Upper lobe of left lung (tissue), 6 donors: ENCODE measurements at regions not wholly inside any gene's neighbourhood (a gene's known extent, or its start where the extent isn't known, plus 50 kb on each side); places are given as distances from the start of the nearest gene placed in this dataset.

Source experiments
- ATAC-seq, 2 donors: fragments of 200-7000 bp; cut with Tn5 transposase; one replicate each; pipeline ENCODE4 v1.9.1; 2022; ENCODE audit warnings: mild to moderate bottlenecking in 2 of 2, moderate library complexity in 2 of 2; ENCODE audit not compliant: low FRiP score in 2 of 2
- DNase-seq, 2 donors: peaks; one replicate each; pipeline ENCODE4 v3.0.0-alpha.2; 2019 to 2020
- H3K27ac ChIP-seq, 4 donors: fragments of 200-600 bp; sonication (generic); one replicate each; pipeline ENCODE4 v1.5.1; 2016 to 2019
- H3K27me3 ChIP-seq, 4 donors: fragments of 200-600 bp; sonication (generic); one replicate each; pipeline ENCODE4 v1.5.1; 2017 to 2019
- H3K36me3 ChIP-seq, 4 donors: fragments of 200-600 bp; sonication (generic); one replicate each; pipeline ENCODE4 v1.5.1; 2016 to 2019
- H3K4me1 ChIP-seq, 4 donors: fragments of 200-600 bp; sonication (generic); one replicate each; pipeline ENCODE4 v1.5.1; 2018 to 2019
- H3K4me3 ChIP-seq, 4 donors: fragments of 200-600 bp; sonication (generic); one replicate each; pipeline ENCODE4 v1.5.1; 2017 to 2019; ENCODE audit warnings: mild to moderate bottlenecking in 2 of 4, moderate library complexity in 1 of 4
- H3K9me3 ChIP-seq, 4 donors: fragments of 200-600 bp; sonication (generic); one replicate each; pipeline ENCODE4 v1.5.1; 2018 to 2019
- CTCF ChIP-seq, 6 experiments: fragments of 450-650 bp in 4 of 6; fragments of 200-600 bp in 2 of 6; sonication (generic) in 2 of 6; IDR thresholded peaks; one replicate each; pipeline ENCODE4 v1.5.1; 2016 to 2019; ENCODE audit warnings: antibody characterized with exemption in 6 of 6
- EP300 ChIP-seq, 4 donors: sonication (generic); formaldehyde crosslinking; IDR thresholded peaks; one replicate each; pipeline ENCODE4 v1.5.1; 2017; ENCODE audit warnings: antibody characterized with exemption in 4 of 4, control low read depth in 2 of 4
- POLR2A ChIP-seq, 4 donors: fragments of 450-650 bp; IDR thresholded peaks; one replicate each; pipeline ENCODE4 v1.5.1; 2016 to 2017; ENCODE audit warnings: antibody characterized with exemption in 4 of 4, mild to moderate bottlenecking in 2 of 4
- POLR2AphosphoS5 ChIP-seq, 2 donors: sonication (generic); formaldehyde crosslinking; IDR thresholded peaks; one replicate each; pipeline ENCODE4 v1.5.1; 2017; ENCODE audit warnings: antibody characterized with exemption in 2 of 2
- WGBS, 2 donors: methylation state at CpG; one replicate each; pipeline ENCODE4 v1.1.5; 2017 to 2018; 5-methylcytosine and 5-hydroxymethylcytosine counted together
- donor health status: DM: no; HTN: no; CAD: no; lungs with moderate emphysema.
- donor health status: DM: no; HTN: yes; CAD: no; lungs with severe emphysema.

- H3K36me3 ChIP-seq: no peaks in the 10 kb centered on the region
- ATAC-seq (no peak), DNase-seq (no peak)
- H3K4me1 ChIP-seq: no peaks in the 10 kb centered on the region
- no peaks in the 10 kb centered on the region for H3K9me3 ChIP-seq
- no peak overlapping the region for H3K27ac ChIP-seq
- no peak for TF ChIP-seq EP300 (IDR thresholded peaks at IDR 0.05)
- no peak for TF ChIP-seq POLR2AphosphoS5 (IDR thresholded peaks at IDR 0.05)
- TF ChIP-seq CTCF (IDR thresholded peaks at IDR 0.05): no peak
- no peak for TF ChIP-seq POLR2A (IDR thresholded peaks at IDR 0.05)
- H3K27me3 ChIP-seq: no peaks in the 10 kb centered on the region
- no peak overlapping the region for H3K4me3 ChIP-seq
Measured at GRCh38 chr1:78755986-78756385, 106.4 kb downstream of the IFI44 start.

- no peak for DNase-seq
- WGBS, 2 donors: 37 to 38% methylated on average over 4 of the region's 4 CpGs
- H3K4me1 ChIP-seq: no peaks in the 10 kb centered on the region
Measured at GRCh38 chr1:78758506-78758905, 108.9 kb downstream of the IFI44 start.

GRCh38 chr1:78759881-78760280, 110.2 kb downstream of the IFI44 start:
- H3K36me3 ChIP-seq: no peaks in the 10 kb centered on the region
- no peaks in the 10 kb centered on the region for H3K9me3 ChIP-seq
- H3K4me1 ChIP-seq: no peaks in the 10 kb centered on the region
- WGBS, 2 donors: 80 to 84% methylated on average over 3 of the region's 3 CpGs
- H3K4me3 ChIP-seq: no peak overlapping the region
- ATAC-seq (no peak), DNase-seq (no peak)
- TF ChIP-seq POLR2A (IDR thresholded peaks at IDR 0.05) (no peak), CTCF (IDR thresholded peaks at IDR 0.05) (no peak), POLR2AphosphoS5 (IDR thresholded peaks at IDR 0.05) (no peak), EP300 (IDR thresholded peaks at IDR 0.05) (no peak)
- H3K27me3 ChIP-seq: no peaks in the 10 kb centered on the region
- H3K27ac ChIP-seq: no peak overlapping the region

More at GRCh38 chr1:78758506-78758905, 108.9 kb downstream of the IFI44 start:
- Histone ChIP-seq H3K36me3 (no peaks in the 10 kb centered on the region), H3K27me3 (no peaks in the 10 kb centered on the region), H3K4me3 (no peak overlapping the region), H3K27ac (no peak overlapping the region), H3K9me3 (no peaks in the 10 kb centered on the region)
- TF ChIP-seq EP300 (IDR thresholded peaks at IDR 0.05): no peak
- no peak for TF ChIP-seq POLR2A (IDR thresholded peaks at IDR 0.05)
- TF ChIP-seq POLR2AphosphoS5 (IDR thresholded peaks at IDR 0.05): no peak
- TF ChIP-seq CTCF (IDR thresholded peaks at IDR 0.05): no peak
- ATAC-seq: no peak

GRCh38 chr1:78760858-78761257, 111.2 kb downstream of the IFI44 start:
- Histone ChIP-seq H3K27ac (no peak overlapping the region), H3K4me1 (no peaks in the 10 kb centered on the region), H3K4me3 (no peak overlapping the region), H3K9me3 (no peaks in the 10 kb centered on the region), H3K27me3 (no peaks in the 10 kb centered on the region), H3K36me3 (no peaks in the 10 kb centered on the region)
- ATAC-seq: no peak
- DNase-seq: no peak
- 44 to 51% methylated on average over 2 of the region's 2 CpGs for WGBS, 2 donors
- no peak for TF ChIP-seq EP300 (IDR thresholded peaks at IDR 0.05)
- no peak for TF ChIP-seq CTCF (IDR thresholded peaks at IDR 0.05)
- no peak for TF ChIP-seq POLR2AphosphoS5 (IDR thresholded peaks at IDR 0.05)
- no peak for TF ChIP-seq POLR2A (IDR thresholded peaks at IDR 0.05)

- H3K4me1 ChIP-seq: no peaks in the 10 kb centered on the region
- H3K36me3 ChIP-seq: no peaks in the 10 kb centered on the region
- 92 to 96% methylated on average over 4 of the region's 4 CpGs for WGBS, 2 donors
- DNase-seq: no peak
- ATAC-seq: no peak
- H3K9me3 ChIP-seq: no peaks in the 10 kb centered on the region
- H3K4me3 ChIP-seq: no peak overlapping the region
- no peaks in the 10 kb centered on the region for H3K27me3 ChIP-seq
- no peak for TF ChIP-seq POLR2AphosphoS5 (IDR thresholded peaks at IDR 0.05)
- TF ChIP-seq CTCF (IDR thresholded peaks at IDR 0.05): no peak
- no peak for TF ChIP-seq EP300 (IDR thresholded peaks at IDR 0.05)
- no peak for TF ChIP-seq POLR2A (IDR thresholded peaks at IDR 0.05)
- H3K27ac ChIP-seq: no peak overlapping the region
Measured at GRCh38 chr1:78762113-78762512, 112.5 kb downstream of the IFI44 start.
